ENCODE measurements at regions not wholly inside any gene's neighbourhood (a gene's known extent, or its start where the extent isn't known, plus 50 kb on each side); places are given as distances from the start of the nearest gene placed in this dataset.

DNA sequence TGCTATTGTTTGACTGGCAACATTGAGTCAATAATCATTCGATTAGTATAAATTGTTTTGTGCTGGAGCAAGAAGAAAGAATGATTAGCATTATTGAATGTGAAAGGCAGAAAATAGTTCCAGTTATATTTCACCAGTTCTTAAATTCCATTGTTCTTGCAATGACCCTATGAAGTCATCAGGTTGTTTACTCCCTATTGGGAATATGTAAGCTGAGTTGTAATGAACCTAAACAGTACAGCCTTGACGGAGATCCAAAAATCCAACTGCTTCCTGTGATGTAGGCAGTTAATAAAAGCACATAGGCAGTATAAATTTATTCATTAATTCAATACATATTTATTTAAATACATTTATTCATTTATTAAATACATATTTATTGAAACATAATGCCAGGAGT is 947.5 kb downstream of the PCDH7 start:
- Mint-ChIP-seq H3K27ac (no peak overlapping the region), H3K9me3 (no peaks in the 10 kb centered on the region), H3K4me3 (no peak overlapping the region), H3K36me3 (ENCODE audit: low read depth) (no peaks in the 10 kb centered on the region), H3K27me3 (no peaks in the 10 kb centered on the region), H3K4me1 (ENCODE audit: low read depth) (no peaks in the 10 kb centered on the region)
- CTCF ChIA-PET = no interaction called here
- Histone ChIP-seq H3K4me1 (ENCODE audit: insufficient read depth, low read length) (no peaks in the 10 kb centered on the region), H3K4me3 (ENCODE audit: low read length) (no peak overlapping the region), H3K27ac (ENCODE audit: low read depth in 1 of 2, low read length in 2 of 2) (no peak overlapping the region), H3K36me3 (ENCODE audit: insufficient read depth, low read length) (no peaks in the 10 kb centered on the region), H3K9me3 (ENCODE audit: control insufficient read depth in 1 of 2, insufficient read depth in 1 of 2, low read length in 2 of 2) (peaks cover 0 to 5% of the 10 kb centered on the region in 2 experiments), H3K27me3 (ENCODE audit: control insufficient read depth in 1 of 2, insufficient read depth in 2 of 2, low read length in 2 of 2) (no peaks in the 10 kb centered on the region)
- intact Hi-C loops (cut with DNase I, micrococcal nuclease) = no loop called here
- no peak for ATAC-seq (ENCODE audit: poor library complexity)
- POLR2A ChIA-PET = no interaction called here
- no peak for DNase-seq
- TF ChIP-seq, protein P1, sequence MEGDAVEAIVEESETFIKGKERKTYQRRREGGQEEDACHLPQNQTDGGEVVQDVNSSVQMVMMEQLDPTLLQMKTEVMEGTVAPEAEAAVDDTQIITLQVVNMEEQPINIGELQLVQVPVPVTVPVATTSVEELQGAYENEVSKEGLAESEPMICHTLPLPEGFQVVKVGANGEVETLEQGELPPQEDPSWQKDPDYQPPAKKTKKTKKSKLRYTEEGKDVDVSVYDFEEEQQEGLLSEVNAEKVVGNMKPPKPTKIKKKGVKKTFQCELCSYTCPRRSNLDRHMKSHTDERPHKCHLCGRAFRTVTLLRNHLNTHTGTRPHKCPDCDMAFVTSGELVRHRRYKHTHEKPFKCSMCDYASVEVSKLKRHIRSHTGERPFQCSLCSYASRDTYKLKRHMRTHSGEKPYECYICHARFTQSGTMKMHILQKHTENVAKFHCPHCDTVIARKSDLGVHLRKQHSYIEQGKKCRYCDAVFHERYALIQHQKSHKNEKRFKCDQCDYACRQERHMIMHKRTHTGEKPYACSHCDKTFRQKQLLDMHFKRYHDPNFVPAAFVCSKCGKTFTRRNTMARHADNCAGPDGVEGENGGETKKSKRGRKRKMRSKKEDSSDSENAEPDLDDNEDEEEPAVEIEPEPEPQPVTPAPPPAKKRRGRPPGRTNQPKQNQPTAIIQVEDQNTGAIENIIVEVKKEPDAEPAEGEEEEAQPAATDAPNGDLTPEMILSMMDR (IDR thresholded peaks at IDR 0.05) = no peak

DNA sequence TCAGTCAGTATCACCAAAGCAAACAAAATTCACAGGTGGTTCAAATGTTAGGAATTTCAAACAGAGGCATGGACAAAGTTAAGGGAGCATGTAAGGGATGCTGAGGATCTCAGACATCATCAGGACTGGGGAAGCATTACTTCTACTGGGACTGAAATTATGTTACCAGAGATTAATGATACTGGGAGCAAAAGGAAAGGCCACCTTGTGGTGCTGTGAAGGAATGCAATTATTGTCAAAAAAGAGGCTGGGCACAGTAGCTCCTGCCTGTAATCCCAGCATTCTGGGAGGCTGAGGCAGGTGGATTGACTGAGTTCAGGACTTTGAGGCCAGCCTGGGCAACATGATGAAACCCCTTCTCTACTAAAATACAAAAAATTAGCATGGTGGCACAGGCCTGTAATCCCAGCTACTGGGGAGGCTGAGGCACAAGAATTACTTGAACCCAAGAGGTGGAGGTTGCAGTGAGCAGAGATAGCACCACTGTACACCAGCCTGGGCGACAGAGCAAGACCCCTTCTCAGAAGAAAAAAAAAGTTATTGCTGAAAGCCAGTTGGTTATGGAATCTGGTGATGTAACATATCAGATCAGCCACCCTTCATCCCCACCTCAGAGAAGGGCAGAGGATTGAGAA is 954.3 kb downstream of the PCDH7 start:
- Histone ChIP-seq H3K27ac (ENCODE audit: low read depth in 1 of 2, low read length in 2 of 2) (no peak overlapping the region), H3K9me3 (ENCODE audit: control insufficient read depth in 1 of 2, insufficient read depth in 1 of 2, low read length in 2 of 2) (peaks cover 0 to 7% of the 10 kb centered on the region in 2 experiments), H3K36me3 (ENCODE audit: insufficient read depth, low read length) (no peaks in the 10 kb centered on the region), H3K4me3 (ENCODE audit: low read length) (no peak overlapping the region), H3K4me1 (ENCODE audit: insufficient read depth, low read length) (no peaks in the 10 kb centered on the region), H3K27me3 (ENCODE audit: control insufficient read depth in 1 of 2, insufficient read depth in 2 of 2, low read length in 2 of 2) (no peaks in the 10 kb centered on the region)
- Mint-ChIP-seq H3K36me3 (ENCODE audit: low read depth) (no peaks in the 10 kb centered on the region), H3K9me3 (peaks cover 2% of the 10 kb centered on the region), H3K27ac (no peak overlapping the region), H3K4me1 (ENCODE audit: low read depth) (no peaks in the 10 kb centered on the region), H3K4me3 (no peak overlapping the region), H3K27me3 (no peaks in the 10 kb centered on the region)
- ChIA-PET CTCF (no interaction called here), POLR2A (no interaction called here)
- intact Hi-C loops (cut with DNase I, micrococcal nuclease) = no loop called here
- no peak for DNase-seq
- TF ChIP-seq, protein P1 (IDR thresholded peaks at IDR 0.05) = no peak
- no peak for ATAC-seq (ENCODE audit: poor library complexity)

DNA sequence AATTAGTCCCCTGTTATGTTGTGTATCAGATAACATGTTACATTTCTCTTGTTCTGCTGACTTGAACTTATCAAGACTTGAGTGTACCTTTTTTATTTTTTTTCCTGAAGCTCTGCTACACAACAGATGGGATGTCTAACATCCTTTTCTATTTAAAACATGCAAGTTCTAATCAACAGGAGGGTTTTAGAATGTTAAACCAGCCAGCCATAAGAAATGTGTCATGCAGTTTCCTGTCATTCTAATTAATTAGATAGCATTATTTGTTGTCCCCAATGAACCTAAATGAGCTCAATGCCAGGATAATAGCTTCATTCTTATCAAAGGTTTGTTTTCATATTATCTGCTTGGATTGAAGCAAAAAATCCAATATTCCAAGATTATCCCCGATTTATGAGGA is 958.2 kb downstream of the PCDH7 start:
- Mint-ChIP-seq H3K27ac (no peak overlapping the region), H3K9me3 (peaks cover 9% of the 10 kb centered on the region)

More for the DNA sequence above, 958.2 kb downstream of the PCDH7 start:
- ATAC-seq (ENCODE audit: poor library complexity) (no peak), DNase-seq (no peak)
- Histone ChIP-seq H3K4me1 (ENCODE audit: insufficient read depth, low read length) (no peaks in the 10 kb centered on the region), H3K9me3 (ENCODE audit: control insufficient read depth in 1 of 2, insufficient read depth in 1 of 2, low read length in 2 of 2) (peaks cover 0 to 5% of the 10 kb centered on the region in 2 experiments), H3K27me3 (ENCODE audit: control insufficient read depth in 1 of 2, insufficient read depth in 2 of 2, low read length in 2 of 2) (no peaks in the 10 kb centered on the region), H3K27ac (ENCODE audit: low read depth in 1 of 2, low read length in 2 of 2) (no peak overlapping the region), H3K36me3 (ENCODE audit: insufficient read depth, low read length) (no peaks in the 10 kb centered on the region), H3K4me3 (ENCODE audit: low read length) (no peak overlapping the region)
- TF ChIP-seq, protein P1 (IDR thresholded peaks at IDR 0.05) = no peak
- ChIA-PET POLR2A (no interaction called here), CTCF (no interaction called here)
- Mint-ChIP-seq H3K4me1 (ENCODE audit: low read depth) (no peaks in the 10 kb centered on the region), H3K4me3 (no peak overlapping the region), H3K27me3 (no peaks in the 10 kb centered on the region), H3K36me3 (ENCODE audit: low read depth) (no peaks in the 10 kb centered on the region)
- intact Hi-C loops (cut with DNase I, micrococcal nuclease) = no loop called here
